ENCODE measurements at regions not wholly inside any gene's neighbourhood (a gene's known extent, or its start where the extent isn't known, plus 50 kb on each side); places are given as distances from the start of the nearest gene placed in this dataset.

DNA sequence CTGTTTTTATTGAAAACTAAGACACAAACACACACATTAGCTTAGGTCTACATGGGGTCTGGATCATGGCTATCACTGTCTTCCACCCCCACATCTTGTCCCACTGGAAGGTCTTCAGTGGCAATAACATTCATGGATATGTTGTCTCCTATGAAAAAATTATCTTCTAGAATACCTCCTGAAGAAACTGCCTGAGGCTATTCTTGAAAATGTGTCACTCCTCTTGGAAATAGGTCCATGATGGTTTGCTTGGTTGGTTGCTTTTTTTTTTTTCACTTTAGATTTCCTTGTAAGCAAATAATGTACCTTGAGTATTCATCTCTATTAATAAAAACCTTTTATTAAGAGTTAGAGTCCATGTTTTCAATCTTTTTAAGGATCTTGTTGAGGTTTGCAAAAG, 195.3 kb upstream of the PDE5A start:
- TF ChIP-seq, protein P1, sequence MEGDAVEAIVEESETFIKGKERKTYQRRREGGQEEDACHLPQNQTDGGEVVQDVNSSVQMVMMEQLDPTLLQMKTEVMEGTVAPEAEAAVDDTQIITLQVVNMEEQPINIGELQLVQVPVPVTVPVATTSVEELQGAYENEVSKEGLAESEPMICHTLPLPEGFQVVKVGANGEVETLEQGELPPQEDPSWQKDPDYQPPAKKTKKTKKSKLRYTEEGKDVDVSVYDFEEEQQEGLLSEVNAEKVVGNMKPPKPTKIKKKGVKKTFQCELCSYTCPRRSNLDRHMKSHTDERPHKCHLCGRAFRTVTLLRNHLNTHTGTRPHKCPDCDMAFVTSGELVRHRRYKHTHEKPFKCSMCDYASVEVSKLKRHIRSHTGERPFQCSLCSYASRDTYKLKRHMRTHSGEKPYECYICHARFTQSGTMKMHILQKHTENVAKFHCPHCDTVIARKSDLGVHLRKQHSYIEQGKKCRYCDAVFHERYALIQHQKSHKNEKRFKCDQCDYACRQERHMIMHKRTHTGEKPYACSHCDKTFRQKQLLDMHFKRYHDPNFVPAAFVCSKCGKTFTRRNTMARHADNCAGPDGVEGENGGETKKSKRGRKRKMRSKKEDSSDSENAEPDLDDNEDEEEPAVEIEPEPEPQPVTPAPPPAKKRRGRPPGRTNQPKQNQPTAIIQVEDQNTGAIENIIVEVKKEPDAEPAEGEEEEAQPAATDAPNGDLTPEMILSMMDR (conservative IDR thresholded peaks at IDR 0.05), result no peak
- no peak for TF ChIP-seq ZFX (IDR thresholded peaks at IDR 0.05)
